Vagina (tissue), 2 donors: ENCODE measurements at regions not wholly inside any gene's neighbourhood (a gene's known extent, or its start where the extent isn't known, plus 50 kb on each side); places are given as distances from the start of the nearest gene placed in this dataset.

Experiments used
- DNase-seq, 2 donors: peaks; one replicate each; pipeline ENCODE4 v3.0.0-alpha.2; 2017; ENCODE audit errors: extremely low spot score in 2 of 2
- H3K27ac ChIP-seq: fragments of 200-600 bp; sonication (generic); one replicate; pipeline ENCODE4 v1.5.1; 2019
- H3K27me3 ChIP-seq: fragments of 200-600 bp; sonication (generic); one replicate; pipeline ENCODE4 v1.5.1; 2019
- H3K36me3 ChIP-seq, 2 donors: fragments of 200-600 bp; sonication (generic); one replicate each; pipeline ENCODE4 v1.5.1; 2017 to 2019
- H3K4me1 ChIP-seq: fragments of 200-600 bp; sonication (generic); one replicate; pipeline ENCODE4 v1.5.1; 2019
- H3K4me3 ChIP-seq, 2 donors: fragments of 200-600 bp; sonication (generic); 1 replicate in 1 of 2; 2 replicates in 1 of 2; pipeline ENCODE4 v1.5.1; 2016 to 2019
- H3K9me3 ChIP-seq: fragments of 200-600 bp; sonication (generic); one replicate; pipeline ENCODE4 v1.5.1; 2019
- CTCF ChIP-seq, 3 experiments: fragments of 450-650 bp in 2 of 3; fragments of 200-600 bp in 1 of 3; sonication (generic) in 1 of 3; IDR thresholded peaks; one replicate each; pipeline ENCODE4 v1.5.1; 2017 to 2019; ENCODE audit warnings: antibody characterized with exemption in 3 of 3, mild to moderate bottlenecking in 2 of 3, moderate library complexity in 2 of 3
- POLR2A ChIP-seq, 2 donors: fragments of 450-650 bp; IDR thresholded peaks; one replicate each; pipeline ENCODE4 v1.6.1; 2017; ENCODE audit warnings: antibody characterized with exemption in 2 of 2, mild to moderate bottlenecking in 2 of 2, moderate library complexity in 2 of 2
- POLR2AphosphoS5 ChIP-seq, 2 donors: sonication (generic); formaldehyde crosslinking; IDR thresholded peaks; one replicate each; pipeline ENCODE4 v1.9.0; 2017; ENCODE audit warnings: antibody characterized with exemption in 2 of 2, mild to moderate bottlenecking in 2 of 2, low read depth in 1 of 2; ENCODE audit not compliant: insufficient read depth in 1 of 2
- intact Hi-C: fragments of 100-400 bp; cut with DNase I; formaldehyde crosslinking; loops from one replicate; pipeline ENCODE4 v1.15.1; 2023

- Histone ChIP-seq H3K9me3 (no peaks in the 10 kb centered on the region), H3K4me1 (no peaks in the 10 kb centered on the region), H3K27me3 (no peaks in the 10 kb centered on the region), H3K36me3 (no peaks in the 10 kb centered on the region), H3K27ac (no peak overlapping the region), H3K4me3 (no peak overlapping the region)
- TF ChIP-seq POLR2A (IDR thresholded peaks at IDR 0.05) (no peak), CTCF (IDR thresholded peaks at IDR 0.05) (no peak), POLR2AphosphoS5 (IDR thresholded peaks at IDR 0.05; ENCODE audit: insufficient read depth in 1 of 2, low read depth in 1 of 2) (no peak)
- intact Hi-C loops: no loop called here
- DNase-seq: no peak
Observed at GRCh38 chr14:98707522-98707921, 564.5 kb downstream of the BCL11B start.

GRCh38 chr14:98708555-98708954 is 563.4 kb downstream of the BCL11B start:
- H3K27me3 ChIP-seq: no peaks in the 10 kb centered on the region
- no peaks in the 10 kb centered on the region for H3K4me1 ChIP-seq
- no peaks in the 10 kb centered on the region for H3K36me3 ChIP-seq
- no peak for DNase-seq
- intact Hi-C loops: no loop called here
- no peak for TF ChIP-seq CTCF (IDR thresholded peaks at IDR 0.05)
- no peak for TF ChIP-seq POLR2AphosphoS5 (IDR thresholded peaks at IDR 0.05; ENCODE audit: insufficient read depth in 1 of 2, low read depth in 1 of 2)
- TF ChIP-seq POLR2A (IDR thresholded peaks at IDR 0.05): no peak
- no peak overlapping the region for H3K4me3 ChIP-seq
- no peaks in the 10 kb centered on the region for H3K9me3 ChIP-seq
- no peak overlapping the region for H3K27ac ChIP-seq

GRCh38 chr14:98711453-98711852 is 560.5 kb downstream of the BCL11B start:
- Histone ChIP-seq H3K4me3 (no peak overlapping the region), H3K4me1 (peaks cover 5% of the 10 kb centered on the region), H3K27me3 (no peaks in the 10 kb centered on the region), H3K27ac (no peak overlapping the region), H3K36me3 (no peaks in the 10 kb centered on the region), H3K9me3 (no peaks in the 10 kb centered on the region)
- TF ChIP-seq POLR2AphosphoS5 (IDR thresholded peaks at IDR 0.05; ENCODE audit: insufficient read depth in 1 of 2, low read depth in 1 of 2) (no peak), CTCF (IDR thresholded peaks at IDR 0.05) (no peak), POLR2A (IDR thresholded peaks at IDR 0.05) (no peak)
- DNase-seq: no peak
- intact Hi-C loops: no loop called here

GRCh38 chr14:98714626-98715425 is 557.2 kb downstream of the BCL11B start:
- H3K27ac ChIP-seq: no peak overlapping the region
- no peaks in the 10 kb centered on the region for H3K9me3 ChIP-seq
- no peaks in the 10 kb centered on the region for H3K36me3 ChIP-seq
- H3K4me3 ChIP-seq: no peak overlapping the region
- H3K4me1 ChIP-seq: peaks cover 5% of the 10 kb centered on the region
- intact Hi-C loops: no loop called here
- H3K27me3 ChIP-seq: no peaks in the 10 kb centered on the region
- TF ChIP-seq CTCF (IDR thresholded peaks at IDR 0.05): no peak
- TF ChIP-seq POLR2AphosphoS5 (IDR thresholded peaks at IDR 0.05; ENCODE audit: insufficient read depth in 1 of 2, low read depth in 1 of 2): no peak
- no peak for TF ChIP-seq POLR2A (IDR thresholded peaks at IDR 0.05)
- DNase-seq: no peak

- no peaks in the 10 kb centered on the region for H3K36me3 ChIP-seq
- no peak for TF ChIP-seq POLR2AphosphoS5 (IDR thresholded peaks at IDR 0.05; ENCODE audit: insufficient read depth in 1 of 2, low read depth in 1 of 2)
- no peak for TF ChIP-seq CTCF (IDR thresholded peaks at IDR 0.05)
- TF ChIP-seq POLR2A (IDR thresholded peaks at IDR 0.05): no peak
- H3K9me3 ChIP-seq: no peaks in the 10 kb centered on the region
- H3K27ac ChIP-seq: no peak overlapping the region
- H3K27me3 ChIP-seq: no peaks in the 10 kb centered on the region
- DNase-seq: no peak
- intact Hi-C loops: no loop called here
- H3K4me3 ChIP-seq: no peak overlapping the region
- H3K4me1 ChIP-seq: peaks cover 5% of the 10 kb centered on the region
Observed at GRCh38 chr14:98716133-98716532, 555.9 kb downstream of the BCL11B start.
